ENCODE measurements at regions not wholly inside any gene's neighbourhood (a gene's known extent, or its start where the extent isn't known, plus 50 kb on each side); places are given as distances from the start of the nearest gene placed in this dataset.

- no peak for DNase-seq
Observed at GRCh38 chr15:88403351-88403791, 63.8 kb downstream of the MRPL46 start.

GRCh38 chr15:88401996-88402656 is 65.1 kb downstream of the MRPL46 start:
- DNase-seq: no peak

GRCh38 chr15:88401251-88401995 is 65.8 kb downstream of the MRPL46 start:
- DNase-seq: no peak

GRCh38 chr15:88400591-88401250 is 66.5 kb downstream of the MRPL46 start:
- no peak for DNase-seq

- DNase-seq: no peak
Observed at GRCh38 chr15:88400084-88400483, 67.1 kb downstream of the MRPL46 start.

- DNase-seq: no peak
Observed at GRCh38 chr15:88399021-88399685, 68.0 kb downstream of the MRPL46 start.

- DNase-seq: no peak
Observed at GRCh38 chr15:88398011-88398410, 69.2 kb downstream of the MRPL46 start.

GRCh38 chr15:88397506-88397905 is 69.7 kb downstream of the MRPL46 start:
- no peak for DNase-seq

- no peak for DNase-seq
Observed at GRCh38 chr15:88395872-88396781, 71.1 kb downstream of the MRPL46 start.

- DNase-seq: no peak
Observed at GRCh38 chr15:88395241-88395640, 71.9 kb downstream of the MRPL46 start.

- DNase-seq: no peak
Observed at GRCh38 chr15:88394553-88395145, 72.5 kb downstream of the MRPL46 start.

GRCh38 chr15:88393719-88394519 is 73.3 kb downstream of the MRPL46 start:
- DNase-seq: no peak

GRCh38 chr15:88391700-88392099 is 75.5 kb downstream of the MRPL46 start:
- no peak for DNase-seq

GRCh38 chr15:88391006-88391405 is 76.2 kb downstream of the MRPL46 start:
- no peak for DNase-seq

- no peak for DNase-seq
Observed at GRCh38 chr15:88390164-88390901, 76.9 kb downstream of the MRPL46 start.

- DNase-seq: no peak
Observed at GRCh38 chr15:88389120-88389519, 78.1 kb downstream of the MRPL46 start.

GRCh38 chr15:88388686-88389085 is 78.5 kb downstream of the MRPL46 start:
- no peak for DNase-seq

GRCh38 chr15:88385078-88385700 is 82.0 kb downstream of the MRPL46 start:
- DNase-seq: no peak

- DNase-seq: no peak
Observed at GRCh38 chr15:88383354-88383753, 83.8 kb downstream of the MRPL46 start.

- no peak for DNase-seq
Observed at GRCh38 chr15:88382482-88382983, 84.7 kb downstream of the MRPL46 start.

Measured in NCI-H1048 (cell line).